Endodermal cell (in vitro differentiated cells): ENCODE measurements at regions not wholly inside any gene's neighbourhood (a gene's known extent, or its start where the extent isn't known, plus 50 kb on each side); places are given as distances from the start of the nearest gene placed in this dataset.

Experiments
- DNase-seq: peaks from one replicate; pipeline ENCODE4 v3.0.0-alpha.2; 2017
- H3K27ac ChIP-seq: 2 replicates; pipeline ENCODE4 v1.5.1; 2013; ENCODE audit warnings: mild to moderate bottlenecking, low read depth, low read length, moderate library complexity
- H3K27me3 ChIP-seq: 2 replicates; pipeline ENCODE4 v1.6.1; 2013; ENCODE audit warnings: mild to moderate bottlenecking, low read length, moderate library complexity; ENCODE audit not compliant: insufficient read depth, control insufficient read depth, poor library complexity, severe bottlenecking
- H3K36me3 ChIP-seq: 2 replicates; pipeline ENCODE4 v1.7.0; 2013; ENCODE audit warnings: mild to moderate bottlenecking, low read length, moderate library complexity; ENCODE audit not compliant: control insufficient read depth, insufficient read depth
- H3K4me1 ChIP-seq: one replicate; pipeline ENCODE4 v1.7.0; 2013; ENCODE audit warnings: low read length; ENCODE audit not compliant: control insufficient read depth, insufficient read depth
- H3K4me3 ChIP-seq: 2 replicates; pipeline ENCODE4 v1.5.1; 2013; ENCODE audit warnings: mild to moderate bottlenecking, low read length, moderate library complexity
- H3K9ac ChIP-seq: 2 replicates; pipeline ENCODE4 v1.6.1; 2013; ENCODE audit warnings: mild to moderate bottlenecking, low read length, moderate library complexity; ENCODE audit not compliant: poor library complexity, severe bottlenecking; ENCODE audit errors: extremely low read depth
- H3K9me3 ChIP-seq: 2 replicates; pipeline ENCODE4 v1.6.1; 2013; ENCODE audit warnings: mild to moderate bottlenecking, low read length, moderate library complexity; ENCODE audit not compliant: control insufficient read depth
- H3K27ac Mint-ChIP-seq: 2 replicates; pipeline ENCODE4 v1.8.0; 2020; ENCODE audit warnings: mixed read lengths
- H3K27me3 Mint-ChIP-seq: 2 replicates; pipeline ENCODE4 v1.8.0; 2021; ENCODE audit warnings: mild to moderate bottlenecking, mixed read lengths; ENCODE audit not compliant: insufficient read depth
- H3K36me3 Mint-ChIP-seq: 2 replicates; pipeline ENCODE4 v1.8.0; 2020; ENCODE audit warnings: low read depth, mixed read lengths
- H3K4me1 Mint-ChIP-seq: 2 replicates; pipeline ENCODE4 v1.8.0; 2020; ENCODE audit warnings: mixed read lengths
- H3K4me3 Mint-ChIP-seq: 2 replicates; pipeline ENCODE4 v1.8.0; 2020; ENCODE audit warnings: mild to moderate bottlenecking, moderate library complexity, mixed read lengths
- H3K9me3 Mint-ChIP-seq: 2 replicates; pipeline ENCODE4 v1.8.0; 2020; ENCODE audit warnings: mild to moderate bottlenecking, mixed read lengths
- CTCF ChIP-seq: fragments of 200-600 bp; sonication (generic); conservative IDR thresholded peaks from 2 replicates; pipeline ENCODE4 v1.5.0; 2021; ENCODE audit warnings: antibody characterized with exemption, mild to moderate bottlenecking
- WGBS, 2 experiments: methylation state at CpG; one replicate each; pipeline versions ENCODE4 v1.1.5 to v1.1.7; 2013; ENCODE audit warnings: missing lambda C conversion rate in 2 of 2, mixed read lengths in 1 of 2; ENCODE audit not compliant: insufficient coverage in 1 of 2, insufficient read length in 1 of 2; 5-methylcytosine and 5-hydroxymethylcytosine counted together

GRCh38 chr6:149132336-149132735 lies 185.2 kb upstream of the TAB2 start:
- Mint-ChIP-seq H3K27me3 (no peaks in the 10 kb centered on the region), H3K4me3 (no peak overlapping the region), H3K36me3 (no peaks in the 10 kb centered on the region)

GRCh38 chr6:149134511-149134933 lies 183.0 kb upstream of the TAB2 start:
- DNase-seq, result no peak
- H3K9me3 Mint-ChIP-seq, result no peaks in the 10 kb centered on the region
- no peaks in the 10 kb centered on the region for H3K4me1 ChIP-seq
- TF ChIP-seq CTCF, result no peak
- H3K4me3 ChIP-seq, result no peak overlapping the region
- no peak overlapping the region for H3K27ac Mint-ChIP-seq
- H3K36me3 Mint-ChIP-seq, result no peaks in the 10 kb centered on the region
- WGBS, 2 experiments, result 88 to 97% methylated on average over 3 to 4 of the region's 4 CpGs
- H3K4me1 Mint-ChIP-seq, result peaks cover 2% of the 10 kb centered on the region
- no peak overlapping the region for H3K27ac ChIP-seq
- H3K27me3 ChIP-seq, result no peaks in the 10 kb centered on the region
- H3K4me3 Mint-ChIP-seq, result no peak overlapping the region
- H3K9ac ChIP-seq, result no peak overlapping the region
- H3K36me3 ChIP-seq, result no peaks in the 10 kb centered on the region
- H3K9me3 ChIP-seq, result no peaks in the 10 kb centered on the region
- no peaks in the 10 kb centered on the region for H3K27me3 Mint-ChIP-seq

More at GRCh38 chr6:149132336-149132735, 185.2 kb upstream of the TAB2 start:
- H3K4me1 Mint-ChIP-seq, result peaks cover 2% of the 10 kb centered on the region
- no peaks in the 10 kb centered on the region for H3K4me1 ChIP-seq
- no peak overlapping the region for H3K27ac ChIP-seq
- no peak for TF ChIP-seq CTCF
- WGBS, 2 experiments, result 92 to 93% methylated on average over 3 of the region's 3 CpGs
- H3K9ac ChIP-seq, result no peak overlapping the region
- H3K27me3 ChIP-seq, result no peaks in the 10 kb centered on the region
- DNase-seq, result no peak
- no peaks in the 10 kb centered on the region for H3K9me3 ChIP-seq
- no peaks in the 10 kb centered on the region for H3K9me3 Mint-ChIP-seq
- no peak overlapping the region for H3K4me3 ChIP-seq
- no peak overlapping the region for H3K27ac Mint-ChIP-seq
- H3K36me3 ChIP-seq, result no peaks in the 10 kb centered on the region

GRCh38 chr6:149135809-149136208 lies 181.7 kb upstream of the TAB2 start:
- Histone ChIP-seq H3K4me1 (no peaks in the 10 kb centered on the region), H3K27me3 (no peaks in the 10 kb centered on the region), H3K9ac (no peak overlapping the region), H3K27ac (no peak overlapping the region), H3K4me3 (no peak overlapping the region), H3K36me3 (no peaks in the 10 kb centered on the region), H3K9me3 (no peaks in the 10 kb centered on the region)
- no peak for DNase-seq
- 53 to 56% methylated on average over 3 of the region's 3 CpGs for WGBS, 2 experiments
- Mint-ChIP-seq H3K4me3 (no peak overlapping the region), H3K27me3 (no peaks in the 10 kb centered on the region), H3K9me3 (no peaks in the 10 kb centered on the region), H3K4me1 (peaks cover 8% of the 10 kb centered on the region), H3K36me3 (no peaks in the 10 kb centered on the region), H3K27ac (no peak overlapping the region)
- no peak for TF ChIP-seq CTCF
